ENCODE measurements at regions not wholly inside any gene's neighbourhood (a gene's known extent, or its start where the extent isn't known, plus 50 kb on each side); places are given as distances from the start of the nearest gene placed in this dataset.
"Not testable (repeated sequence)": the region's sequence is repeated elsewhere in the genome, so short reads cannot be mapped to it uniquely, and the experiment has no call there.

DNA sequence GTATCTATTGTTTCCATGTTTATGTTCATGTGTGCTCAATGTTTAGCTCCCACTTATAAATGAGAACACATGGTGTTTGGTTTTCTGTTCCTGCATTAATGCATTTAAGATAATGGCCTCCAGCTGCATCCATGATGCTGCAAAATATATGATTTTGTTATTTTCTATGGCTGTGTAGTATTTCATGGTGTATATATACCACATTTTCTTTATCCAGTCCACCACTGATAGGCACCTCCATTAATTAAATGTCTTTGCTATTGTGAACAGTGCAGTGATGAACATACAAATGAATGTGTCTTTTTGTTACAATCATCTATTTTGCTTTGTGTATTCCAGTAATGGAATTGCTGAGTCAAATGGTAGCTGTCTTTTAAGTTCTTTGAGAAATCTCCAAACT lies 329.4 kb upstream of the MAGI2 start:
- no peak for DNase-seq (ENCODE audit: low read depth in 2 of 2, low spot score in 1 of 2)

GRCh38 chr7:79782256-79782655 lies 328.8 kb upstream of the MAGI2 start:
- no peak for DNase-seq (ENCODE audit: low read depth in 2 of 2, low spot score in 1 of 2)

DNA sequence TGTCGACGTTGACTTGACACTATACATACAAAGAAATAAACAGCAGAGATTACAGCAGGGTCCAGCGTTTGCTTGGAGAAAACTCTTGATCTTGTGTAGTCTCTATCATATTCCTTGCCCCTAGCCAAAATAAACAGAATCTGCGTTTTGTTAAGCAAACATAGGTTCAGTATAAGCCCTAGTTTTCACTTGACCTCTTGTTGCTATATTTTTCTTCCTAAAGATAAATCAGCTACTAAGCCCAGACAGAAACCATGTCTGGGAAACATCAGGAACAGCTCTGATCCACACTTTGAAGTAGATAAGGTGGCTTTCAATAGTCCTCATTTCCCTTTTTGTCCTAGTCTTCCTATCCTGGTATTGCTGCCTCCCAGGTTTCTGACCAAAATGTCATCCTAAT lies 328.2 kb upstream of the MAGI2 start:
- no peak for DNase-seq (ENCODE audit: low read depth in 2 of 2, low spot score in 1 of 2)

GRCh38 chr7:79778786-79779770 lies 325.6 kb upstream of the MAGI2 start:
- DNase-seq (ENCODE audit: low read depth in 2 of 2, low spot score in 1 of 2): no peak

DNA sequence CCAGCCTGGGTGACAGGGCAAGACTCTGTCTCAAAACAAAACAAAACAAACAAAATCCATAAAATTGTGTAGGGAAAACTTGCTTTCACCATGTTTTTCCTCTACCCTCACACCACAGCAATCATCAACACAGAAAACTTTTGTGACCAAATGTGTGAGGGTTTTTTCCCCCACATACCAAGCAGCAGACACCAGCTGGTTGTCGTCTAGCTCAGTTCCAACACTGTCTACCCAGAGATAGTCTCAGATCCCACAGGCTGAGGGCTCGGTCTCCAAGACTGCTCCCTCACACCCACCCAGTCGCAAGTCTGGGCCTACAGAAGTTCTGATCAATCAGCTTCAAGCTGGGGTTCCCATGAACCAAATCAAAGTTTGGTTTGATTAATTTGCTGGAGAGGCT lies 322.4 kb upstream of the MAGI2 start:
- DNase-seq (ENCODE audit: low read depth in 2 of 2, low spot score in 1 of 2): no peak

GRCh38 chr7:79774150-79774549 lies 320.7 kb upstream of the MAGI2 start:
- no peak for DNase-seq (ENCODE audit: low read depth in 2 of 2, low spot score in 1 of 2)

- DNase-seq (ENCODE audit: low read depth in 2 of 2, low spot score in 1 of 2): no peak
Measured at GRCh38 chr7:79770970-79771369, 317.5 kb upstream of the MAGI2 start.

- no peak for DNase-seq (ENCODE audit: low read depth in 2 of 2, low spot score in 1 of 2)
Measured at GRCh38 chr7:79770063-79770462, 316.6 kb upstream of the MAGI2 start.

GRCh38 chr7:79767876-79768560 lies 314.6 kb upstream of the MAGI2 start:
- not testable (repeated sequence) for DNase-seq (ENCODE audit: low read depth in 2 of 2, low spot score in 1 of 2)

DNA sequence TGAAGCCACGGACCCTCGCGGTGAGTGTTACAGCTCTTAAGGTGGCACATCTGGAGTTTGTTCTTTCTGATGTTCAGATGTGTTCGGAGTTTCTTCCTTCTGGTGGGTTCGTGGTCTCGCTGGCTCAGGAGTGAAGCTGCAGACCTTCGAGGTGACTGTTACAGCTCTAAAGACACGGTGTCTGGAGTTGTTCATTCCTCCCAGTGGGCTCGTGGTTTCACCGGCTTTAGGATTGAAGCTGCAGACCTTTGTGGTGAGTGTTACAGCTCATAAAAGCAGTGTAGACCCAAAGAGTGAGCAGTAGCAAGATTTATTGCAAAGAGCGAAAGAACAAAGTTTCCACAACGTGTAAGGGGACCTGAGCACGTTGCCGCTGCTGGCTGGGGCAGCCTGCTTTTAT lies 313.7 kb upstream of the MAGI2 start:
- DNase-seq (ENCODE audit: low read depth in 2 of 2, low spot score in 1 of 2): not testable (repeated sequence)

- DNase-seq (ENCODE audit: low read depth in 2 of 2, low spot score in 1 of 2): no peak
Measured at GRCh38 chr7:79761876-79762429, 308.5 kb upstream of the MAGI2 start.

GRCh38 chr7:79750941-79751340 lies 297.5 kb upstream of the MAGI2 start:
- not testable (repeated sequence) for DNase-seq (ENCODE audit: low read depth in 2 of 2, low spot score in 1 of 2)

DNA sequence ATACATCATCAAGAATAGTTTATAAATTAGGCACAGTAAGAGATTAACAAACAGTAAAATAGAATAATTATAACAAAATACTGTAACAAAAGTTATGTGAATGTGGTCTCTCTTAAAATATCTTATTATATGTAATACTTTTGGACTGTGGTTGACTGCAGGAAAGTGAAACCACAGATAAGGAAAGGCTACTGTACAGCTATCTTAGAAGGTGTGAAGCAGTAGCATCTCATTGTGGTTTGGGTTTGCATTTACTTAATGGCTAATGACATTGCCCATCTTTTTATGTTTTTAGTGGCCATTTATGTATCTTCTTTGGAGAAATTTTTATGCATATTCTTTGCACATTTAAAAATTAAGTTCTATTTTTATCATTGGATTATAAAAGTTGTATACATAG lies 296.4 kb upstream of the MAGI2 start:
- DNase-seq (ENCODE audit: low read depth in 2 of 2, low spot score in 1 of 2): no peak

DNA sequence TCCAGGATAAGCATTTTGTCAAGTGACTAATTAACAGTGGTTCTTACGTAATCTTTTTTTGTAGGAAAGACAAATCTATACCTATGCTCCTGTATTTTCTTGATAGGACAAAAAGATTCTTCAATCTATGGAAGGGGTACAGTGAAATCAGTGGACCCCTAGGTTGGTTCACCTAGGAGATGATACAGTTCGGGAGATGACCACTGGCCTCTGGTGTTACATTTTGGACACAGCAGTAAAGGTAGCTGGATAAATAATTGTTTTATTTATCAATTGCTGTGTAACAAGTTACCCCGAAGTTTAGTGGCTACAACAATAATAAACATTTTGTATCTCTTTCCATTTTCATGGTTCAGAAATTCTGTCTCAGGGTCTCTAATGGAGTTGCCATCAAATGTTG lies 288.2 kb upstream of the MAGI2 start:
- DNase-seq (ENCODE audit: low read depth in 2 of 2, low spot score in 1 of 2): no peak

DNA sequence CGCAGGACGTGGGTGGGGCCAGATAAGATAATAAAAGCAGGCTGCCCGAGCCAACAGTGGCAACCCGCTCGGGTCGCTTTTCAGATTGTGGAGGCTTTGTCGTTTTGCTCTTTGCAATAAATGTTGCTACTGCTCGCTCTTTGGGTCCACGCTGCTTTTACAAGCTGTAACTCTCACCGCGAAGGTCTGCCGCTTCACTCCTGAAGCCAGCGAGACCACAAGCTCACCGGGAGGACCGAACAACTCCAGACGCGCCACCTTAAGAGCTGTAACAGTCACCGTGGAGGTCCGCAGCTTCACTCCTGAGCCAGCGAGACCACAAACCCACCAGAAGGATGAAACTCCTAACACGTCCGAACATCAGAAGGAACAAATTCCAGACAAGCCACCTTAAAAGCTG lies 286.6 kb upstream of the MAGI2 start:
- no peak for DNase-seq (ENCODE audit: low read depth in 2 of 2, low spot score in 1 of 2)

GRCh38 chr7:79739036-79739709 lies 285.7 kb upstream of the MAGI2 start:
- not testable (repeated sequence) for DNase-seq (ENCODE audit: low read depth in 2 of 2, low spot score in 1 of 2)

DNA sequence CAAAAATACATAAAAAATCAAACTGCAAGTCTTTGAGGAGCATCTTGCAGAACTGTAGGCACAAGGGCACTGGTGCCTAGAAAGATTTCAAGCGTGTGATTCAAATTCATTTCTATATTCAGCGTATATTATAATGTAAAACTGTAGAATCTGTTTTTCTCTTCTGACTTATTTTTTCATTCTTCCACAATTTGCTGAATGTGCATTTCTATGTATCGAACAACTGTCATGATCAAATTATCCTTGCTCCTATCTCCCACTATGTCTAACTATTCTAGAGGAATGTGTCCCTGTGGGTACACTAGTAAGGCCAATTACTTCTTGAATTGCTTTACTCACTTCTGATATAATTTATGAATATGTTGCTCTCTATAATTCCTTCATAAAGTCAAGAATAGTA lies 283.0 kb upstream of the MAGI2 start:
- DNase-seq (ENCODE audit: low read depth in 2 of 2, low spot score in 1 of 2): no peak

DNA sequence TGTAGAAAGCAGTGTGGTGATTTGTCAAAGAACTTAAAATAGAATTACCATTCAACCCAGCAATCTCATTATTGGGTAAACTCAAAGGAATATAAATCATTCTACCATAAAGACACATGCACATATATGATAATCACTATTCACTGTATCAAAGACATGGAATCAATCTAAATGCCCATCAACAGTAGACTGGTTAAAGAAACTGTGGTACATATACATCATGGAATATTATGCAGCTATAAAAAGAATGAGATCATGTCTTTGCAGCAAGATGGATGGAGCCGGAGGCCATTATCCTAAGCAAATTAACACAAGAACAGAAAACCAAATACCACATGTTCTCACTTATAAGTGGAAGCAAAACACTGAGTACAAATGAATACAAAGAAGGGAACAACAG lies 281.5 kb upstream of the MAGI2 start:
- DNase-seq (ENCODE audit: low read depth in 2 of 2, low spot score in 1 of 2): no peak

DNA sequence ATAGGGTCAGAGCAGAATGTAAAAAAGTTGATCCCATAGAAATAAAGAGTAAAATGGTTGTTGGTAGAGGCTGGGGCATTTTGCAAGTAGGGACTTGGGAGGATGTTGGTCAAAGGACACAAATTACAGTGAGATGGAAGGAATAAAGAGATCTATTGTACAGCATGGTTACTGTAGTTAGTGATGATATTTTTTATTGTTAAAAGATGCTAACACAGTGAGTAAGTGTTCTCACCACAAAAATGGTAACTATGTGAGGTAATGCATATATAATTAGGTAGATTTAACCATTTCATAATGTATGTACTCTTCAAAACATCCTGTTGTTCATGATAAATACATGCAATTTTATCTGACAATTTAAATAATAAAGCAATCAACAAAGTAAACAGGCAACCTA lies 280.7 kb upstream of the MAGI2 start:
- DNase-seq (ENCODE audit: low read depth in 2 of 2, low spot score in 1 of 2): no peak

GRCh38 chr7:79732535-79732934 lies 279.1 kb upstream of the MAGI2 start:
- no peak for DNase-seq (ENCODE audit: low read depth in 2 of 2, low spot score in 1 of 2)

DNA sequence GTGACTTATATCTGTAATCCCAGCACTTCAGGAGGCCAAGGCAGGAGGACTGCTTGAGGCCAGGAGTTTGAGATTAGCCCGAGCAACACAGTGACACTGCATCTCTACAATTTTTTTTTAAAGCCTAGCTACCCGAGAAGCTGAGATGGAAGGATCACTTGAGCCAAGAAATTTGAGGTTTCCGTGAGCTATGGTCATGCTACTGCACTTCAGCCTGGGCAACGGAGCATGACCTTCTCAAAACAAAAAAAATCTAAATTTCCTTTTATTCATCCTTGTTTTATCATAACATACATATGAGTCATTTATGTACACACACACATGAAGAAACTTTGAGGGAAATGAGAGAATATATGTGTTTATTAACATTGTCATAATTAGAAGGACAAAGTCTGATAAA lies 277.5 kb upstream of the MAGI2 start:
- DNase-seq (ENCODE audit: low read depth in 2 of 2, low spot score in 1 of 2): no peak

All from stimulated activated CD8-positive, alpha-beta memory T cell treated with anti-CD3 and anti-CD28 coated beads, Interleukin-4, amount 100 ng/mL, for 1 hour (primary cell).